ENCODE measurements at regions not wholly inside any gene's neighbourhood (a gene's known extent, or its start where the extent isn't known, plus 50 kb on each side); places are given as distances from the start of the nearest gene placed in this dataset.

- TF ChIP-seq, protein P1, sequence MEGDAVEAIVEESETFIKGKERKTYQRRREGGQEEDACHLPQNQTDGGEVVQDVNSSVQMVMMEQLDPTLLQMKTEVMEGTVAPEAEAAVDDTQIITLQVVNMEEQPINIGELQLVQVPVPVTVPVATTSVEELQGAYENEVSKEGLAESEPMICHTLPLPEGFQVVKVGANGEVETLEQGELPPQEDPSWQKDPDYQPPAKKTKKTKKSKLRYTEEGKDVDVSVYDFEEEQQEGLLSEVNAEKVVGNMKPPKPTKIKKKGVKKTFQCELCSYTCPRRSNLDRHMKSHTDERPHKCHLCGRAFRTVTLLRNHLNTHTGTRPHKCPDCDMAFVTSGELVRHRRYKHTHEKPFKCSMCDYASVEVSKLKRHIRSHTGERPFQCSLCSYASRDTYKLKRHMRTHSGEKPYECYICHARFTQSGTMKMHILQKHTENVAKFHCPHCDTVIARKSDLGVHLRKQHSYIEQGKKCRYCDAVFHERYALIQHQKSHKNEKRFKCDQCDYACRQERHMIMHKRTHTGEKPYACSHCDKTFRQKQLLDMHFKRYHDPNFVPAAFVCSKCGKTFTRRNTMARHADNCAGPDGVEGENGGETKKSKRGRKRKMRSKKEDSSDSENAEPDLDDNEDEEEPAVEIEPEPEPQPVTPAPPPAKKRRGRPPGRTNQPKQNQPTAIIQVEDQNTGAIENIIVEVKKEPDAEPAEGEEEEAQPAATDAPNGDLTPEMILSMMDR (IDR thresholded peaks at IDR 0.05; ENCODE audit: insufficient read depth, low read length) = no peak
- TF ChIP-seq SPI1 (IDR thresholded peaks at IDR 0.05; ENCODE audit: borderline replicate concordance, low read depth) (no peak), POLR2AphosphoS5 (IDR thresholded peaks at IDR 0.05; ENCODE audit: low read depth) (no peak), GABPA (IDR thresholded peaks at IDR 0.05; ENCODE audit: low read depth) (no peak), REST (IDR thresholded peaks at IDR 0.05; ENCODE audit: insufficient replicate concordance, low read depth) (no peak)
- no peaks in the 10 kb centered on the region for H3K27me3 ChIP-seq (ENCODE audit: insufficient read depth, poor library complexity, severe bottlenecking)
Observed at GRCh38 chr5:111952555-111952954, 195.6 kb upstream of the NREP start.

DNA sequence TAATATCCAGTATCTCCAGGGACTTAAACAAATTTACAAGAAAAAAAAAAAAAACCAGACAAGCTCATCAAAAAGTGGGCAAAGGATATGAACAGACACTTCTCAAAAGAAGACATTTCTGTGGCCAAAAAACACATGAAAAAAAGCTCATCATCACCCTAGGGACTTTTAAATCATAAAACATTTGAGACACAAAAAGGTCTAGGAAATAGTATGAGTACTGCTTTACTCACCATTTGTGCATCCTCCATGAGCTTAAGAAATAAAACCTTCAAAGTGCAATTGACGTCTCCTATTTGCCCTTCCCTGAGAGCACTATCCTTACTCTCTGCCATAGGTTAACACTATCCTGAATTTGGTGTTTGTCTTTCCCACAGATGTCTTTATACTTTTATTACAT is 193.7 kb upstream of the NREP start:
- no peak overlapping the region for H3K4me3 ChIP-seq (replicated peaks; ENCODE audit: insufficient read depth, low read length)
- TF ChIP-seq POLR2AphosphoS5 (IDR thresholded peaks at IDR 0.05; ENCODE audit: low read depth) (no peak), REST (IDR thresholded peaks at IDR 0.05; ENCODE audit: insufficient replicate concordance, low read depth) (no peak), SPI1 (IDR thresholded peaks at IDR 0.05; ENCODE audit: borderline replicate concordance, low read depth) (no peak), GABPA (IDR thresholded peaks at IDR 0.05; ENCODE audit: low read depth) (no peak)
- TF ChIP-seq, protein P1 (IDR thresholded peaks at IDR 0.05; ENCODE audit: insufficient read depth, low read length) = no peak
- DNase-seq (ENCODE audit: low read depth in 1 of 2, low spot score in 1 of 2) = no peak
- H3K27me3 ChIP-seq (ENCODE audit: insufficient read depth, poor library complexity, severe bottlenecking) = no peaks in the 10 kb centered on the region
- no peak overlapping the region for H3K27ac ChIP-seq (replicated peaks)

More at GRCh38 chr5:111952555-111952954, 195.6 kb upstream of the NREP start:
- Histone ChIP-seq H3K27ac (replicated peaks) (no peak overlapping the region), H3K4me3 (replicated peaks; ENCODE audit: insufficient read depth, low read length) (no peak overlapping the region)
- DNase-seq (ENCODE audit: low read depth in 1 of 2, low spot score in 1 of 2) = no peak

GRCh38 chr5:111948092-111948841 is 191.3 kb upstream of the NREP start:
- H3K27me3 ChIP-seq (ENCODE audit: insufficient read depth, poor library complexity, severe bottlenecking) = no peaks in the 10 kb centered on the region
- no peak overlapping the region for H3K27ac ChIP-seq (replicated peaks)
- no peak for DNase-seq (ENCODE audit: low read depth in 1 of 2, low spot score in 1 of 2)
- TF ChIP-seq GABPA (IDR thresholded peaks at IDR 0.05; ENCODE audit: low read depth) = no peak
- TF ChIP-seq, protein P1 (IDR thresholded peaks at IDR 0.05; ENCODE audit: insufficient read depth, low read length) = no peak
- TF ChIP-seq SPI1 (IDR thresholded peaks at IDR 0.05; ENCODE audit: borderline replicate concordance, low read depth) = no peak
- TF ChIP-seq REST (IDR thresholded peaks at IDR 0.05; ENCODE audit: insufficient replicate concordance, low read depth) = no peak
- TF ChIP-seq POLR2AphosphoS5 (IDR thresholded peaks at IDR 0.05; ENCODE audit: low read depth) = no peak
- H3K4me3 ChIP-seq (replicated peaks; ENCODE audit: insufficient read depth, low read length) = no peak overlapping the region
